H1 (cell line): ENCODE measurements at regions not wholly inside any gene's neighbourhood (a gene's known extent, or its start where the extent isn't known, plus 50 kb on each side); places are given as distances from the start of the nearest gene placed in this dataset.

ENCODE experiments used
- CEBPB ChIP-seq: IDR thresholded peaks from 2 replicates; pipeline ENCODE4 v1.6.1; 2012; ENCODE audit warnings: low read depth, low read length
- CHD1 ChIP-seq: IDR thresholded peaks from 2 replicates; pipeline ENCODE4 v1.6.1; 2012; ENCODE audit warnings: low read depth, low read length, improper control_type of control experiment
- CHD2 ChIP-seq: IDR thresholded peaks from 2 replicates; pipeline ENCODE4 v1.6.1; 2012; ENCODE audit warnings: low read length, improper control_type of control experiment
- CTCF ChIP-seq, 3 experiments: IDR thresholded peaks; 1 replicate in 2 of 3; 2 replicates in 1 of 3; pipeline versions ENCODE4 v1.5.1 to v1.6.1; 2011; ENCODE audit warnings: low read length in 3 of 3, mild to moderate bottlenecking in 3 of 3, inconsistent platforms in 2 of 3, low read depth in 1 of 3, moderate library complexity in 1 of 3; ENCODE audit not compliant: insufficient read depth in 1 of 3; ENCODE audit errors: control extremely low read depth in 1 of 3
- EZH2 ChIP-seq: fragments of 200-600 bp; sonication (generic); IDR thresholded peaks from 2 replicates; pipeline ENCODE4 v1.7.1; 2012; ENCODE audit warnings: low read depth, mild to moderate bottlenecking, moderate library complexity, low read length, inconsistent platforms; ENCODE audit not compliant: severe bottlenecking
- HDAC6 ChIP-seq: IDR thresholded peaks from one replicate; pipeline ENCODE4 v1.7.1; 2012; ENCODE audit warnings: low read depth, mild to moderate bottlenecking, inconsistent platforms, low read length, moderate library complexity
- POLR2AphosphoS5 ChIP-seq: IDR thresholded peaks from 2 replicates; pipeline ENCODE4 v1.6.1; 2011; ENCODE audit warnings: low read depth, low read length
- RFX5 ChIP-seq: IDR thresholded peaks from 2 replicates; pipeline ENCODE4 v1.6.1; 2011; ENCODE audit warnings: low read depth, low read length, improper control_type of control experiment, borderline replicate concordance
- RXRA ChIP-seq: IDR thresholded peaks from 2 replicates; pipeline ENCODE4 v1.6.1; 2011; ENCODE audit warnings: low read depth, mild to moderate bottlenecking, low read length, moderate library complexity; ENCODE audit not compliant: insufficient read depth
- TF ChIP-seq, protein P1 (sequence below): IDR thresholded peaks from 2 replicates; pipeline ENCODE4 v1.6.1; 2011; ENCODE audit warnings: low read depth, mild to moderate bottlenecking, low read length; ENCODE audit not compliant: insufficient read depth

GRCh38 chr1:104294259-104294658, 544.6 kb downstream of the AMY1C start:
- TF ChIP-seq CHD2 (no peak), EZH2 (no peak), RFX5 (no peak), CTCF (IDR thresholded peaks at IDR 0.05; ENCODE audit: control extremely low read depth in 1 of 3, insufficient read depth in 1 of 3, low read depth in 1 of 3, low read length in 3 of 3) (no peak), HDAC6 (no peak), POLR2AphosphoS5 (no peak), RXRA (no peak), CEBPB (no peak), CHD1 (no peak)
- TF ChIP-seq, protein P1, sequence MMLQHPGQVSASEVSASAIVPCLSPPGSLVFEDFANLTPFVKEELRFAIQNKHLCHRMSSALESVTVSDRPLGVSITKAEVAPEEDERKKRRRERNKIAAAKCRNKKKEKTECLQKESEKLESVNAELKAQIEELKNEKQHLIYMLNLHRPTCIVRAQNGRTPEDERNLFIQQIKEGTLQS = no peak
